HEK293T (cell line): ENCODE measurements at regions not wholly inside any gene's neighbourhood (a gene's known extent, or its start where the extent isn't known, plus 50 kb on each side); places are given as distances from the start of the nearest gene placed in this dataset.

Experiments
- ELF4 ChIP-seq: fragments of 450-650 bp; IDR thresholded peaks from 2 replicates; pipeline ENCODE4 v1.6.1; 2017; ENCODE audit warnings: antibody characterized with exemption
- TF ChIP-seq, protein P1 (sequence below): fragments of 450-650 bp; IDR thresholded peaks from 2 replicates; pipeline ENCODE4 v1.6.1; 2016

DNA sequence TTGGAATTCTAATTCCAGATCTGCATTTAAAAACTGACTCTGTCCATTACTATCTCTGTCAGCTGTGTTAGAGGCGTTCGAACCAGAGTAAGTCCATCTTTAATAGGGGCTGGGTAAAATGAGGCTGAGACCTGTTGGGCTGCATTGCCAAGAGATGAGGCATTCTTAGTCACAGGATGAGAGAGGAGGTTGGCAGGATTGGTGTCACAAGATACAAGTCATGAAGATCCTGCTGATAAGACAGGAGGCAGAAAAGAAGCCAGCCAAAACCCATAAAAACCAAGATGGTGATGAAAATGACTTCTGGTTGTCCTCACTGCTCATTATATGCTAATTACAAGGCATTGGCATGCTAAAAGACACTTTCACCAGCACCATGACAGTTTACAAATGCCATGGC is 356.3 kb upstream of the ISX start:
- TF ChIP-seq, protein P1, sequence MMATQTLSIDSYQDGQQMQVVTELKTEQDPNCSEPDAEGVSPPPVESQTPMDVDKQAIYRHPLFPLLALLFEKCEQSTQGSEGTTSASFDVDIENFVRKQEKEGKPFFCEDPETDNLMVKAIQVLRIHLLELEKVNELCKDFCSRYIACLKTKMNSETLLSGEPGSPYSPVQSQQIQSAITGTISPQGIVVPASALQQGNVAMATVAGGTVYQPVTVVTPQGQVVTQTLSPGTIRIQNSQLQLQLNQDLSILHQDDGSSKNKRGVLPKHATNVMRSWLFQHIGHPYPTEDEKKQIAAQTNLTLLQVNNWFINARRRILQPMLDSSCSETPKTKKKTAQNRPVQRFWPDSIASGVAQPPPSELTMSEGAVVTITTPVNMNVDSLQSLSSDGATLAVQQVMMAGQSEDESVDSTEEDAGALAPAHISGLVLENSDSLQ = no peak
- no peak for TF ChIP-seq ELF4
